GM21528 (cell line): ENCODE measurements at regions not wholly inside any gene's neighbourhood (a gene's known extent, or its start where the extent isn't known, plus 50 kb on each side); places are given as distances from the start of the nearest gene placed in this dataset.

Experiments used
- ATAC-seq: cut with Tn5 transposase; IDR thresholded peaks from one replicate; pipeline ENCODE4 v1.9.1; 2021; ENCODE audit warnings: mild to moderate bottlenecking, moderate library complexity; ENCODE audit not compliant: unreplicated experiment, low FRiP score

- ATAC-seq: no peak
Measured at GRCh38 chr13:56247692-56248091, 893.0 kb upstream of the PRR20A start.

GRCh38 chr13:56271686-56272085 lies 869.0 kb upstream of the PRR20A start:
- ATAC-seq: no peak

- ATAC-seq: no peak
Measured at GRCh38 chr13:56283262-56283828, 857.4 kb upstream of the PRR20A start.

GRCh38 chr13:56299650-56300049 lies 841.1 kb upstream of the PRR20A start:
- ATAC-seq: no peak

- ATAC-seq: no peak
Measured at GRCh38 chr13:56314765-56315164, 826.0 kb upstream of the PRR20A start.

- no peak for ATAC-seq
Measured at GRCh38 chr13:56317841-56318240, 822.9 kb upstream of the PRR20A start.

- no peak for ATAC-seq
Measured at GRCh38 chr13:56332671-56333070, 808.0 kb upstream of the PRR20A start.

GRCh38 chr13:56335775-56336174 lies 804.9 kb upstream of the PRR20A start:
- ATAC-seq: no peak

- ATAC-seq: no peak
Measured at GRCh38 chr13:56338421-56338820, 802.3 kb upstream of the PRR20A start.

- no peak for ATAC-seq
Measured at GRCh38 chr13:56347014-56347413, 793.7 kb upstream of the PRR20A start.

GRCh38 chr13:56349866-56350265 lies 790.9 kb upstream of the PRR20A start:
- no peak for ATAC-seq

- no peak for ATAC-seq
Measured at GRCh38 chr13:56351041-56351440, 789.7 kb upstream of the PRR20A start.

GRCh38 chr13:56352361-56352760 lies 788.4 kb upstream of the PRR20A start:
- no peak for ATAC-seq

- ATAC-seq: no peak
Measured at GRCh38 chr13:56352901-56353300, 787.8 kb upstream of the PRR20A start.

GRCh38 chr13:56356690-56357089 lies 784.0 kb upstream of the PRR20A start:
- no peak for ATAC-seq

GRCh38 chr13:56378566-56378965 lies 762.2 kb upstream of the PRR20A start:
- ATAC-seq: no peak

- ATAC-seq: no peak
Measured at GRCh38 chr13:56393549-56393948, 747.2 kb upstream of the PRR20A start.

GRCh38 chr13:56396318-56396717 lies 744.4 kb upstream of the PRR20A start:
- ATAC-seq: no peak

- ATAC-seq: no peak
Measured at GRCh38 chr13:56400774-56401173, 739.9 kb upstream of the PRR20A start.

GRCh38 chr13:56412856-56413255 lies 727.9 kb upstream of the PRR20A start:
- ATAC-seq: no peak

GRCh38 chr13:56424246-56424645 lies 716.5 kb upstream of the PRR20A start:
- no peak for ATAC-seq

- ATAC-seq: no peak
Measured at GRCh38 chr13:56457535-56458190, 683.1 kb upstream of the PRR20A start.

GRCh38 chr13:56459286-56459685 lies 681.4 kb upstream of the PRR20A start:
- ATAC-seq: no peak
